ENCODE measurements at regions not wholly inside any gene's neighbourhood (a gene's known extent, or its start where the extent isn't known, plus 50 kb on each side); places are given as distances from the start of the nearest gene placed in this dataset.

GRCh38 chr11:114893329-114893728 is 215.0 kb downstream of the NXPE2 start:
- TF ChIP-seq, protein P1, sequence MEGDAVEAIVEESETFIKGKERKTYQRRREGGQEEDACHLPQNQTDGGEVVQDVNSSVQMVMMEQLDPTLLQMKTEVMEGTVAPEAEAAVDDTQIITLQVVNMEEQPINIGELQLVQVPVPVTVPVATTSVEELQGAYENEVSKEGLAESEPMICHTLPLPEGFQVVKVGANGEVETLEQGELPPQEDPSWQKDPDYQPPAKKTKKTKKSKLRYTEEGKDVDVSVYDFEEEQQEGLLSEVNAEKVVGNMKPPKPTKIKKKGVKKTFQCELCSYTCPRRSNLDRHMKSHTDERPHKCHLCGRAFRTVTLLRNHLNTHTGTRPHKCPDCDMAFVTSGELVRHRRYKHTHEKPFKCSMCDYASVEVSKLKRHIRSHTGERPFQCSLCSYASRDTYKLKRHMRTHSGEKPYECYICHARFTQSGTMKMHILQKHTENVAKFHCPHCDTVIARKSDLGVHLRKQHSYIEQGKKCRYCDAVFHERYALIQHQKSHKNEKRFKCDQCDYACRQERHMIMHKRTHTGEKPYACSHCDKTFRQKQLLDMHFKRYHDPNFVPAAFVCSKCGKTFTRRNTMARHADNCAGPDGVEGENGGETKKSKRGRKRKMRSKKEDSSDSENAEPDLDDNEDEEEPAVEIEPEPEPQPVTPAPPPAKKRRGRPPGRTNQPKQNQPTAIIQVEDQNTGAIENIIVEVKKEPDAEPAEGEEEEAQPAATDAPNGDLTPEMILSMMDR (conservative IDR thresholded peaks at IDR 0.05; ENCODE audit: low read depth, low read length), result no peak
- no peak for TF ChIP-seq EZH2phosphoT487 (IDR thresholded peaks at IDR 0.05; ENCODE audit: borderline replicate concordance, low read length)

Data from PC-3 (cell line).